ENCODE measurements at regions not wholly inside any gene's neighbourhood (a gene's known extent, or its start where the extent isn't known, plus 50 kb on each side); places are given as distances from the start of the nearest gene placed in this dataset.

GRCh38 chr12:58224536-58225105, 283.3 kb downstream of the ATP23 start:
- TF ChIP-seq, protein P1, sequence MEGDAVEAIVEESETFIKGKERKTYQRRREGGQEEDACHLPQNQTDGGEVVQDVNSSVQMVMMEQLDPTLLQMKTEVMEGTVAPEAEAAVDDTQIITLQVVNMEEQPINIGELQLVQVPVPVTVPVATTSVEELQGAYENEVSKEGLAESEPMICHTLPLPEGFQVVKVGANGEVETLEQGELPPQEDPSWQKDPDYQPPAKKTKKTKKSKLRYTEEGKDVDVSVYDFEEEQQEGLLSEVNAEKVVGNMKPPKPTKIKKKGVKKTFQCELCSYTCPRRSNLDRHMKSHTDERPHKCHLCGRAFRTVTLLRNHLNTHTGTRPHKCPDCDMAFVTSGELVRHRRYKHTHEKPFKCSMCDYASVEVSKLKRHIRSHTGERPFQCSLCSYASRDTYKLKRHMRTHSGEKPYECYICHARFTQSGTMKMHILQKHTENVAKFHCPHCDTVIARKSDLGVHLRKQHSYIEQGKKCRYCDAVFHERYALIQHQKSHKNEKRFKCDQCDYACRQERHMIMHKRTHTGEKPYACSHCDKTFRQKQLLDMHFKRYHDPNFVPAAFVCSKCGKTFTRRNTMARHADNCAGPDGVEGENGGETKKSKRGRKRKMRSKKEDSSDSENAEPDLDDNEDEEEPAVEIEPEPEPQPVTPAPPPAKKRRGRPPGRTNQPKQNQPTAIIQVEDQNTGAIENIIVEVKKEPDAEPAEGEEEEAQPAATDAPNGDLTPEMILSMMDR (IDR thresholded peaks at IDR 0.05) = no peak
- no peaks in the 10 kb centered on the region for H3K4me1 ChIP-seq
- peaks cover 0 to 4% of the 10 kb centered on the region in 2 donors for H3K9me3 ChIP-seq
- no peaks in the 10 kb centered on the region for H3K27me3 ChIP-seq
- no peak overlapping the region for H3K4me3 ChIP-seq
- H3K27ac ChIP-seq = no peak overlapping the region
- DNase-seq (ENCODE audit: low spot score) = no peak
- H3K36me3 ChIP-seq = no peaks in the 10 kb centered on the region

DNA sequence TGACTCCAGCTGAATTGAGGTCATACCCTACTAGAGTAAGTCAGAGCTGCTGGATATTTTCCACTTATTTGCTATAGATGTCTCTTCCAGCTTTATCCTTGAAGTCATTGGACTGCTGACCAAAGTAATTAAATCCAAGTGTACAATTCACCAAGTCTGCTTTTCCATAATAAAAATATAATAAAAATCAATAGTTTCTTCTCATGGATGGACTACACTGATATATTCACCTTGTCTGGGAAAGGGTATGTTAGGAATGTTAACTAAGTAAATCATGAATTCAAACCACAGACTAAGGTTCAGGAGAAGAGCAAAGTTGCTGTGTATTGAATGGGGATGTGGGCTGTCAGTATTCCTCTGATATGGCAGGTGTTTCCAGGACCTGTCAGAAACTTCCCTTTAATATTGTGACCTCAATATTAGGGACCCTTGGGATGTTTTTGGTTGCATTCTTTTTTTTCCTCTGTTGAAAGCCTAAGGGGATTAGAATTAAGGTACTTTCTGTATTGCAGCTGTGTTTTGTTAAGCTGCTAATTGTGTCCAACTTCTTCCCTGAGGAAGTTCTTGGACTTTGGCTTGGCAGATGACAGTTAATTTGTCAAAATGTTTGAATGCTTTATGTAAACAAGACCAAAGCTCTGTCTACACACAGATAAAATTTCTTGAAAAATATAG, 284.0 kb downstream of the ATP23 start:
- no peaks in the 10 kb centered on the region for H3K4me1 ChIP-seq
- H3K9me3 ChIP-seq = peaks cover 0 to 4% of the 10 kb centered on the region in 2 donors
- TF ChIP-seq, protein P1 (IDR thresholded peaks at IDR 0.05) = no peak
- H3K27me3 ChIP-seq = no peaks in the 10 kb centered on the region
- H3K27ac ChIP-seq = no peak overlapping the region
- DNase-seq (ENCODE audit: low spot score) = no peak
- H3K36me3 ChIP-seq = no peaks in the 10 kb centered on the region
- no peak overlapping the region for H3K4me3 ChIP-seq

DNA sequence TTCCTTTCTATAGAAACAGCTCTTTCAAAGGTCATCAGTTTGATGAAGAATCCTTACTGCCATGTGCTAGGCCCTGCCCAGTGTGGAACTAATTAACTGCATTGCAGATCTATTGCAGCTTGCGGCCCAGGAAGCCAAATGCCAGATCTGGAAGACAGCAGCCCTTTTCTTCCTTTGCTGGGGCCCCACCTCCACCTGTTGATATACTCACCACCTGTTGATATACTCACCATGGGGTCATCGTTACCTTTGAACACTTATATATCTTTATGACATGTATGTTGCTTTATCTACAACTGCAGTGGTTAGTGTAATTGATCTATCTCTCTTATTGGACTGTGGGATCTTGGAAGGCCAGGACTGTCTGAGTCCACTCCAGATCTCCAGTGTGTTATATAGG, 292.5 kb downstream of the ATP23 start:
- no peaks in the 10 kb centered on the region for H3K9me3 ChIP-seq
- TF ChIP-seq, protein P1 (IDR thresholded peaks at IDR 0.05) = no peak
- H3K36me3 ChIP-seq = no peaks in the 10 kb centered on the region
- no peaks in the 10 kb centered on the region for H3K27me3 ChIP-seq
- no peak overlapping the region for H3K4me3 ChIP-seq
- DNase-seq (ENCODE audit: low spot score) = no peak
- H3K4me1 ChIP-seq = no peaks in the 10 kb centered on the region
- H3K27ac ChIP-seq = no peak overlapping the region

DNA sequence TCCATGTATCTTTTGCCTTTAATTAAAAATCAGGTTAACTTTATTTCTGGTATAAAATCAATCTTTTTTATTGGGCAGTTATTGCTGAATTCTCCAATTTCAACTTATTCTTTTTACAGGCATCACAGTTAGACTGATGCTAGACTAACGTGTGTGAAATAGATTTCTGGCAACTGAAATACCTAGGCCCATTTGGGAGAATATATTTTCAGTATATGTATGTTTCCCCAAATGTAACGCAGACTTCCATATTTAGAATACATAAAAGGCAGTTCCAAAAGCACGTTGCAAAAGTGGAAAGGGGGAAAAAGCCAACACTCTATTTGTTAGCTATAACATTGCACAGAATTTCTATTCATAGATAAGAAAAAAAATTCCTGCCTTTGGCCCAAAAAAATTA, 297.0 kb downstream of the ATP23 start:
- H3K4me3 ChIP-seq = no peak overlapping the region
- no peak overlapping the region for H3K27ac ChIP-seq
- TF ChIP-seq, protein P1 (IDR thresholded peaks at IDR 0.05) = no peak
- no peaks in the 10 kb centered on the region for H3K4me1 ChIP-seq
- H3K27me3 ChIP-seq = no peaks in the 10 kb centered on the region
- H3K36me3 ChIP-seq = no peaks in the 10 kb centered on the region
- no peaks in the 10 kb centered on the region for H3K9me3 ChIP-seq
- DNase-seq (ENCODE audit: low spot score) = no peak

DNA sequence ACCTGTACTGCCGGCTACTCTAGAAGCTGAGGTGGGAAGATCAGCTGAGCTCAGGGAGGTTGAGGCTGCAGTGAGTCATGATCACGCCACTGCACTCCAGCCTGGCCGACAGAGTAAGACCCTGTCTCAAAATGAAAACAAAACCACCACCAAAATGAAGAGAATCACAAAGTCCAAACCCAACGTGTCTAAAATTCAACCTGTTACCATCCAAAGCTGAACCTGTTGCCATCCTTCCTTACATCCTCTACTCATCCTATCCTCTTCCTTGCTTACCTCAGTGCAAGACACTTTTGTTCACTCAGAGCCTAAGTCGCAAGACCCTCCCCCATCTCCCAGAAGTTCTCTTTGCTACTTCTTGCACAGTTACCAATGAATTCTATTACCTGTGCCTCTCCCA, 299.7 kb downstream of the ATP23 start:
- H3K27ac ChIP-seq = no peak overlapping the region
- H3K4me3 ChIP-seq = no peak overlapping the region
- no peaks in the 10 kb centered on the region for H3K27me3 ChIP-seq
- no peaks in the 10 kb centered on the region for H3K36me3 ChIP-seq
- H3K9me3 ChIP-seq = no peaks in the 10 kb centered on the region
- TF ChIP-seq, protein P1 (IDR thresholded peaks at IDR 0.05) = no peak
- no peak for DNase-seq (ENCODE audit: low spot score)
- H3K4me1 ChIP-seq = no peaks in the 10 kb centered on the region
